IPS-NIHi7 (cell line): ENCODE measurements at regions not wholly inside any gene's neighbourhood (a gene's known extent, or its start where the extent isn't known, plus 50 kb on each side); places are given as distances from the start of the nearest gene placed in this dataset.

ENCODE experiments used
- DNase-seq: peaks from one replicate; pipeline ENCODE4 v3.0.0; 2012; ENCODE audit warnings: mixed read lengths; ENCODE audit errors: extremely low spot score

- no peak for DNase-seq
Measured at GRCh38 chr20:11777387-11778205, 140.1 kb upstream of the BTBD3 start.

- no peak for DNase-seq
Measured at GRCh38 chr20:11778206-11778570, 139.5 kb upstream of the BTBD3 start.

- no peak for DNase-seq
Measured at GRCh38 chr20:11780765-11781369, 136.8 kb upstream of the BTBD3 start.

- peak; percentile 28 for DNase-seq
Measured at GRCh38 chr20:11783102-11783850, 134.4 kb upstream of the BTBD3 start.

GRCh38 chr20:11785885-11786507 lies 131.7 kb upstream of the BTBD3 start:
- no peak for DNase-seq

GRCh38 chr20:11790046-11790445 lies 127.6 kb upstream of the BTBD3 start:
- DNase-seq, result no peak

- DNase-seq, result no peak
Measured at GRCh38 chr20:11791316-11791715, 126.4 kb upstream of the BTBD3 start.

- DNase-seq, result peak; percentile 22
Measured at GRCh38 chr20:11791835-11792567, 125.7 kb upstream of the BTBD3 start.

GRCh38 chr20:11792568-11792953 lies 125.1 kb upstream of the BTBD3 start:
- no peak for DNase-seq

- no peak for DNase-seq
Measured at GRCh38 chr20:11794525-11794924, 123.2 kb upstream of the BTBD3 start.

GRCh38 chr20:11795071-11795615 lies 122.5 kb upstream of the BTBD3 start:
- DNase-seq, result no peak

- DNase-seq, result no peak
Measured at GRCh38 chr20:11796026-11796425, 121.7 kb upstream of the BTBD3 start.

GRCh38 chr20:11797156-11797555 lies 120.5 kb upstream of the BTBD3 start:
- no peak for DNase-seq

- DNase-seq, result no peak
Measured at GRCh38 chr20:11799281-11799684, 118.4 kb upstream of the BTBD3 start.

GRCh38 chr20:11807054-11808048 lies 110.3 kb upstream of the BTBD3 start:
- no peak for DNase-seq

GRCh38 chr20:11808841-11809240 lies 108.9 kb upstream of the BTBD3 start:
- no peak for DNase-seq

GRCh38 chr20:11810311-11811083 lies 107.2 kb upstream of the BTBD3 start:
- no peak for DNase-seq

GRCh38 chr20:11813106-11813890 lies 104.4 kb upstream of the BTBD3 start:
- DNase-seq, result no peak
